Inflammatory macrophage treated with lipopolysaccharide for 4 hours (primary cell): ENCODE measurements at regions not wholly inside any gene's neighbourhood (a gene's known extent, or its start where the extent isn't known, plus 50 kb on each side); places are given as distances from the start of the nearest gene placed in this dataset.

ENCODE experiments used
- DNase-seq: peaks from one replicate; pipeline ENCODE4 v3.0.0-alpha.2; 2020

GRCh38 chr12:90111791-90112580 is 403.3 kb upstream of the ATP2B1 start:
- no peak for DNase-seq

- DNase-seq: no peak
Observed at GRCh38 chr12:90106568-90106967, 397.9 kb upstream of the ATP2B1 start.

- peak; percentile 56 for DNase-seq
Observed at GRCh38 chr12:90102957-90103652, 394.5 kb upstream of the ATP2B1 start.

GRCh38 chr12:90100579-90100978 is 391.9 kb upstream of the ATP2B1 start:
- DNase-seq: peak; percentile 78

DNA sequence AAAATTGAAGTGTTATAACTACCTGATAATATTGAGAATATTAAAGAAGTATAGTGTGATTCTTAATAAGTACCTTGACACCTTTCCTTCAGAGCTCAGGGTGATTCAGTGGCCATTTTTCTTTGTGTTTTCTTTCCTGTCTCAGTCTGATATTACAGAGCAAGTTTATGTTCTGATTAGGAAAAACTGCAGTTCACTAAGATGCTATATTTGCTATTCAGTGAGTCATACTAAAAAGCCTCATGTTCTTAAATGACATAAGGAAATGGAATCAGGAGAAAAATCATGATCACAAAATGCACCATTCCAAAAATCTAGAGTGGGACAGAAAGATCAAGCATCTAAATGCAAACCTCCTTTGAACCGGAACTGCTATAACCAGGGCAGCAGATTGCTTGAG is 390.6 kb upstream of the ATP2B1 start:
- peak; percentile 21 for DNase-seq

- no peak for DNase-seq
Observed at GRCh38 chr12:90098132-90098779, 389.6 kb upstream of the ATP2B1 start.

GRCh38 chr12:90091809-90092208 is 383.2 kb upstream of the ATP2B1 start:
- no peak for DNase-seq

DNA sequence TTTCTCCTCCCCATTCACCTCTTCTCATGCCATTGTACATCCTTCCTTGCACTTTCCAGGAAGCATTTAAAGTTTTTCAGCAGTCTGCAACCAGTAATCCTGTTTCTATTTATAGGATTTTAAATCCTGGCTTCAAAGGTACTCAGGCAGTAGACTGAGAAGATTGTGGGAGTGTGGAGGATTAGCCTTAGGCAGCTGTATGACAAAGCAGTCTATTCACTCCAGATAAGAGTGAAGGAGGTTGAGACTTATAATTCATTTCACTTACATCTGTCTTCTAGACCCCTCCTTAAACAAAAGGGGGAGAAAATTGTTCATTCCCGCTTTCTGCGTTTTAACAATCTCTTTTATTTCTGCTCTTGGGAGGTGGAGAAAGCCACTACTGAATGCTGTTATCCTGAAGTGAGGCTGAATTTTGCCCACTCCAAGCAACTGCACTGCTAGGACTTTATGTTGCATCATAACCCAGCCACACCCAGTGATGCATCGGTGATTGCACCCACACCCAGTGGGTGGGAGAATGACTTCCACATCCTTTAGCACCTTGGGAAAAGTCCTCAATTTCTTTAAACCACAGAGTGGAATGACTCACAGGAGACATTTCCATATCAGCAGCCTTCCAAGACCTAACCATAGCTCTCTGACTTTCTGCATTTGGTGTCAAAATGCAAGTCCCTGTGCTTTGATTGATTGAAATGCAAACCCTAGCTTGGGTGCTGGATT is 382.5 kb upstream of the ATP2B1 start:
- peak; percentile 97 for DNase-seq

DNA sequence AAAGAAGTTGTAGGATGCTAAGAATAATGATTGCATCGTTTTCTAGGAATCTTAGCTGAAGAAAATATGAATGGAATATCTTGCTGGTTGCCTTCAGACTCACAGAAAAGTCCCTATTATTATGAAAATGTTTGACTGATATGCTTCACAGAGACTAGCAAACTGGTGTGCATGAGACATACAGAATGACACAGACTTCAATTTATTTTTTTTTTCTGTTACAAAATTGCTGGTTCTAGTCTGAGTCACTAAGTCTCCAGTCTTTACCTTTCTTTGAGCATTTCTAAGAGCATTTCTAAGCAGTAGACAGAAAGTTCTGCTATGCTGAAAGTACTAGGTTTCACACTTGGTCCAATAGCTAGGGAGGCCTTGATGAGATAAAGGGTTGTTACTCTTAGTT is 377.6 kb upstream of the ATP2B1 start:
- DNase-seq: peak; percentile 61

DNA sequence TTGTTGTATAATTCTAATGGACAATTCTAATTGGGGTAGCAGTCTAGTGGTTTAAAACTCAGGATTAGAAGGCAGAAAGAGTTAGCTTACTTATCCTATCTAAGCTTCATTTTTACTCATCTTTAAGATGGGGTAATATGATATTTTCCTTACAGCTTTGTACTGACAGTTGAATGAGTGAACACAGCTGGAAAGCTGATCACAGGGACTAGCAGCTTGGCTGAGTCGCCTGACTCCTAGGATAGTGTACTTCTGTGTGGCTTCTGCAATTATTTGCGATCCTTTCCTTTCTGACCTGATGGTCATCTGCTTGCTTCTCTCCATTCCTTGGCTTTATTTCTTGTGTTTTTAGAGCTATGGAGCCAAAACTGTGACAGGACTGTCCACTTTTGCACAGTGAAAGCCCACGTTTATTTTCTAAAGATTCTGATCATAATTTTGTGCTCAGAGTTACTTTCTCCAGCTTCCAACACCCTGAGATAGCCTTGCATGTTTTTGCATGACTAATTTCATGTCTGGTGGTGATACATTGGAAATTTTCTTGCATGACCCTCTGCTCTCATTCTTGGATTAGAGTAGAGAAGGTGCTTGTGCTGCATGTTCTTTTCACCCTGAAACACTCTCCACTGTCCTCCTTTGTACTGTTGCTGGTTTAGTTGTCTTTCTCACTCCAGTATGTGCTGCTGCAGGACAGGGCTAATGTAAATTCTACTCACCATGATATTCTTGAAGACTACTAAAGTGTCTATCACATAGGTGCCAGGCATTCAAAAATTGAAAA is 377.0 kb upstream of the ATP2B1 start:
- peak; percentile 34 for DNase-seq

DNA sequence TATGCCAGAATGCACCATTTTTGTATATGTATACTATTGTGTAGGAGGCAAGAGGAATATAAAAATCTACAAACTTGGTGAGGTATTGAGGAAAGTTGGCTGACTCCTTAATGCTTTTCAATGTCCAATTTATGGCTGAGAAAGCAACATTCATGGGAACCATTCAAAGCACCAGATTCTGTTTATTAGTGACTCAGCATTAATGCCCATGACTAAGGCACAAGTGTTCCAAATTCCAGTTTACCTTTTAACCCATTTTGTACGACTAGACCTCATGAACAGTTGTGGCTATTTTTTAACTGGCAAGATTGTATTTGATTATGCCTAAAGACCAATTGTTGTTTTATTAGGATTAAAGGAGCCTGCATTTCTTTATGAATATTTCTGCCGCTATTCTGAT is 375.4 kb upstream of the ATP2B1 start:
- DNase-seq: no peak

GRCh38 chr12:90080616-90081015 is 372.0 kb upstream of the ATP2B1 start:
- DNase-seq: no peak

- DNase-seq: no peak
Observed at GRCh38 chr12:90079529-90080210, 371.0 kb upstream of the ATP2B1 start.

GRCh38 chr12:90078344-90078743 is 369.7 kb upstream of the ATP2B1 start:
- DNase-seq: no peak

DNA sequence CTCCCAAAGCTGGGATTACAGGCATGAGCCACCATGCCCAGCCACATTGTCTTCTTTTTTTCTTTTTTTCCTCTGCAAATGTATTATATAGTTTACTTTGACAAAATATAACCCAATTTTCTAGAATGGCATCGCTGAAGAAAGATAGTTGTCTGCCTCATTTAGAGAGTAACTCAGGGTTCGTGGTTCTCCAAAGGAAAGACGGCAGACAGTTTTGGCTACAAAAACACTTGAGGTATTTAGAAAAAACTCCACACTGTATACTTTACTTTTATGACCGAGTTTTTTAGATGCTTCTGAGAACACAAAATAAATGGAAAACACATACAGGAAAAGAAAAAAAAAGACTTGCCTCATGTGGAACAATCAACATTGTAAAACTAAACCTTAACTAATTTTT is 369.1 kb upstream of the ATP2B1 start:
- no peak for DNase-seq

- no peak for DNase-seq
Observed at GRCh38 chr12:90076851-90077319, 368.2 kb upstream of the ATP2B1 start.

DNA sequence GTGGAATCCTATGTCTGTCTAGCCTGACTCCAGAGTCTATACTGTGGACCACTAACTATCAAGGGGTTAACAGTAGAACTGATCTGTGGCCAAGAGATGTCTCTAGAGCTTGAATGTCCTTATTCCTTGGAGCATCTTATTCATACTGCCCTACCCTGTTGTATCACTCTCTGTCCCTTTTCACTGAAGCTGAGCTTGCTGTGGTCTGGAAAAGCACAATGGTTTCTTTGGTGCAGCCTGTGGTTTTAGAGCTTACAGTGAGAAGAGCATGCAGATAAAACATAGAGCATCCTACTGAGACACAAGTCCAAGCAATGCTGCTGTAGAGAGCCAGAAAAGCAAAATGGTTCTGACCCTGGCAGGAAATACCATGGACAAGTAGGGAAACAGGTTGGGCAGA is 367.0 kb upstream of the ATP2B1 start:
- no peak for DNase-seq

GRCh38 chr12:90074086-90074485 is 365.4 kb upstream of the ATP2B1 start:
- DNase-seq: no peak

- DNase-seq: no peak
Observed at GRCh38 chr12:90071996-90072395, 363.4 kb upstream of the ATP2B1 start.

DNA sequence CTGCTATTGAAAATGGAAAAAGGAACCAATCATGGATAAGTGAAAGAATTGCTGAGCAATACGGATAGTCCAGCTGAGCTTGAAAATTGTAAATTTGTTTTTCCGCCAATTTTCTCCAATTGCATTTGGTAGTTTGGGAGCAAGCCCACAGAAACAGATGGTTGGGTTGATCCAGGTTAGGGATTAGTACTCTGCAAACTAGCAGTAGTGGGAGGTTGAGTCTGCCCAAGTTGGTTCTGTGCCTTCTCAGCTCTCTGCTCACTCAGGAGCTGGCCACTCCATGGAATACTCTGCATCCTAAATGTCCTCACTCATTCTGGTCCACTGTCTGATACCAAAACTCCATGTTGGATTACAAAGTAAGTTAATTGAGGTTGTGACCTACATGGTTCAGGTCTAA is 361.1 kb upstream of the ATP2B1 start:
- DNase-seq: no peak

DNA sequence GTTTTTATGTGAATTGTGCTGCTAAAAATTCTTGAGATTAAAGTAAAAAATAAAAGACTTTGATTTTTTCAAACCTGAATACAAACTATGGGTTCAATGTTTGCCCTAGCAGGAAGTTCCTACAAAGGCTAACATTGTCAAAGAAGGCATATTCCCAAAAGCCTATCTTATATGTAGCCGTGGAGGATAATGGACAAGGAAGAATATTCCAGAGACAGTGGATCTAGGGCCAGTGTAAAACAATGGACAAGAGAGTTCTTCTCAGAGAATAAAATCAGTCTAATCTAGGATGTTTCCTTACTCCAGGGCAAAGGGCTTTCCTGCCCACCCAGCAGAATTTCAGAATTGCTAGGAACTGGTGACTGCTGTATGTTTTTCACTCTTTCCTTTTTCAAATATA is 359.2 kb upstream of the ATP2B1 start:
- no peak for DNase-seq
